Choroid plexus epithelial cell (primary cell): ENCODE measurements at regions not wholly inside any gene's neighbourhood (a gene's known extent, or its start where the extent isn't known, plus 50 kb on each side); places are given as distances from the start of the nearest gene placed in this dataset.
"Not testable (repeated sequence)": the region's sequence is repeated elsewhere in the genome, so short reads cannot be mapped to it uniquely, and the experiment has no call there.

Experiments
- DNase-seq: peaks from one replicate; pipeline ENCODE4 v3.0.0-alpha.2; 2010; ENCODE audit warnings: low read depth
- H3K4me3 ChIP-seq: 2 replicates; pipeline ENCODE4 v1.5.1; 2011; ENCODE audit warnings: low read depth, mild to moderate bottlenecking, control low read depth, low read length, moderate library complexity
- CTCF ChIP-seq: conservative IDR thresholded peaks from 2 replicates; pipeline ENCODE4 v1.5.1; 2011; ENCODE audit warnings: low read depth, mild to moderate bottlenecking, control low read depth, inconsistent platforms, low read length, moderate library complexity

GRCh38 chr4:82275431-82276331, 98.1 kb downstream of the HNRNPD start:
- no peak for TF ChIP-seq CTCF
- no peak overlapping the region for H3K4me3 ChIP-seq
- DNase-seq = no peak

- DNase-seq, H3K4me3 ChIP-seq: not testable (repeated sequence)
Measured at GRCh38 chr4:82274700-82275099, 99.1 kb downstream of the HNRNPD start.

- not testable (repeated sequence) for DNase-seq, H3K4me3 ChIP-seq
Measured at GRCh38 chr4:82272523-82272922, 101.3 kb downstream of the HNRNPD start.

GRCh38 chr4:82271915-82272480, 101.8 kb downstream of the HNRNPD start:
- peak; percentile 5 for DNase-seq

GRCh38 chr4:82268826-82269193, 105.0 kb downstream of the HNRNPD start:
- no peak for TF ChIP-seq CTCF
- H3K4me3 ChIP-seq = no peak overlapping the region
- DNase-seq = no peak

More at GRCh38 chr4:82271915-82272480, 101.8 kb downstream of the HNRNPD start:
- H3K4me3 ChIP-seq = not testable (repeated sequence)

GRCh38 chr4:82268050-82268825, 105.6 kb downstream of the HNRNPD start:
- H3K4me3 ChIP-seq = no peak overlapping the region
- DNase-seq = peak; percentile 77
- peak; percentile 95 for TF ChIP-seq CTCF

GRCh38 chr4:82267506-82267905, 106.3 kb downstream of the HNRNPD start:
- DNase-seq = no peak
- H3K4me3 ChIP-seq = no peak overlapping the region
- no peak for TF ChIP-seq CTCF

- H3K4me3 ChIP-seq = no peak overlapping the region
- no peak for TF ChIP-seq CTCF
- no peak for DNase-seq
Measured at GRCh38 chr4:82266345-82266744, 107.4 kb downstream of the HNRNPD start.
